ENCODE measurements at regions not wholly inside any gene's neighbourhood (a gene's known extent, or its start where the extent isn't known, plus 50 kb on each side); places are given as distances from the start of the nearest gene placed in this dataset.

GRCh38 chr2:220437938-220438337, 810.5 kb downstream of the SLC4A3 start:
- no peak overlapping the region for H3K4me3 ChIP-seq (ENCODE audit: low read depth, low read length)
- no peak for DNase-seq (ENCODE audit: low read depth)
- TF ChIP-seq, protein P1, sequence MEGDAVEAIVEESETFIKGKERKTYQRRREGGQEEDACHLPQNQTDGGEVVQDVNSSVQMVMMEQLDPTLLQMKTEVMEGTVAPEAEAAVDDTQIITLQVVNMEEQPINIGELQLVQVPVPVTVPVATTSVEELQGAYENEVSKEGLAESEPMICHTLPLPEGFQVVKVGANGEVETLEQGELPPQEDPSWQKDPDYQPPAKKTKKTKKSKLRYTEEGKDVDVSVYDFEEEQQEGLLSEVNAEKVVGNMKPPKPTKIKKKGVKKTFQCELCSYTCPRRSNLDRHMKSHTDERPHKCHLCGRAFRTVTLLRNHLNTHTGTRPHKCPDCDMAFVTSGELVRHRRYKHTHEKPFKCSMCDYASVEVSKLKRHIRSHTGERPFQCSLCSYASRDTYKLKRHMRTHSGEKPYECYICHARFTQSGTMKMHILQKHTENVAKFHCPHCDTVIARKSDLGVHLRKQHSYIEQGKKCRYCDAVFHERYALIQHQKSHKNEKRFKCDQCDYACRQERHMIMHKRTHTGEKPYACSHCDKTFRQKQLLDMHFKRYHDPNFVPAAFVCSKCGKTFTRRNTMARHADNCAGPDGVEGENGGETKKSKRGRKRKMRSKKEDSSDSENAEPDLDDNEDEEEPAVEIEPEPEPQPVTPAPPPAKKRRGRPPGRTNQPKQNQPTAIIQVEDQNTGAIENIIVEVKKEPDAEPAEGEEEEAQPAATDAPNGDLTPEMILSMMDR (conservative IDR thresholded peaks at IDR 0.05; ENCODE audit: low read depth, low read length), result no peak

DNA sequence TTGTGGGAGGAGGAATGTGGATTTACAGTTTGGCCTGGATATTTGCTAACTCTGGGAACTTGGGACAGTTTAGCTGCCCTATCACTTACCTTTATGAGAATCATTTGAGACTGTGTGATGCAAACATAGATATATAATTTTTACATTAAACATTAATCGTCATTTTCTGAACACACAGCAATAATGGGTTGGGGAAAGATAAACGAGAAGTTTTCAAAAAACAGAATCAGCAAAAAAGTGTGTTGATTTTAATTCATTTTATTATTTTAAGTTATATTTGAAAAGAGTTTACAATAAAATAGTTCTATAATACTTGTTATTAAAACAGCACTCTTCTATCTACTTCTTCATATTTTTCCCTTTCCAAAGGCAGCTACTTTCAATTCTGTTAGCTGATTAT, 813.3 kb downstream of the SLC4A3 start:
- TF ChIP-seq, protein P1 (conservative IDR thresholded peaks at IDR 0.05; ENCODE audit: low read depth, low read length), result no peak
- no peak overlapping the region for H3K4me3 ChIP-seq (ENCODE audit: low read depth, low read length)

GRCh38 chr2:220441404-220441803, 814.0 kb downstream of the SLC4A3 start:
- H3K4me3 ChIP-seq (ENCODE audit: low read depth, low read length), result no peak overlapping the region
- TF ChIP-seq, protein P1 (conservative IDR thresholded peaks at IDR 0.05; ENCODE audit: low read depth, low read length), result no peak
- DNase-seq (ENCODE audit: low read depth), result no peak

More for the DNA sequence above, 813.3 kb downstream of the SLC4A3 start:
- no peak for DNase-seq (ENCODE audit: low read depth)

DNA sequence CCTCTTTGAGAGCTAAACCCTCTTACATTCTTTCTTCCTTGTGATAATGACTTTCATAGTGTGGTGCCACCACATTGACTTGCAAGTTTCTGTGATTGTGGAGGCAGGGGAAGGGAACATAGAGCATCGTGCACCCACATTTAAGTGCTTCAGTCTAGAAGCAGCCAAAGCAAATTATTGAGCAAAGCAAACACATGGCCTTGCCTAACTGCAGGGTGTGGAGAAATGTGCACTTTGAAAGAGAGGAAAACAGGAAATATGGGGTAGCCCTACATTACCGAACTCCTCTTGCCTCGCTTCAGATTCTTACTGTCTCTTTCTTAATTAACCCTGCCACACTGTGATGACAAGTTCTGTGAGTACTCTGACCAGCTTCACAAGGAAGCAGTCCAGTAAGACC, 814.6 kb downstream of the SLC4A3 start:
- DNase-seq (ENCODE audit: low read depth), result no peak
- TF ChIP-seq, protein P1 (conservative IDR thresholded peaks at IDR 0.05; ENCODE audit: low read depth, low read length), result no peak
- H3K4me3 ChIP-seq (ENCODE audit: low read depth, low read length), result no peak overlapping the region

GRCh38 chr2:220445429-220446105, 818.1 kb downstream of the SLC4A3 start:
- TF ChIP-seq, protein P1 (conservative IDR thresholded peaks at IDR 0.05; ENCODE audit: low read depth, low read length), result no peak
- DNase-seq (ENCODE audit: low read depth), result no peak
- H3K4me3 ChIP-seq (ENCODE audit: low read depth, low read length), result no peak overlapping the region

DNA sequence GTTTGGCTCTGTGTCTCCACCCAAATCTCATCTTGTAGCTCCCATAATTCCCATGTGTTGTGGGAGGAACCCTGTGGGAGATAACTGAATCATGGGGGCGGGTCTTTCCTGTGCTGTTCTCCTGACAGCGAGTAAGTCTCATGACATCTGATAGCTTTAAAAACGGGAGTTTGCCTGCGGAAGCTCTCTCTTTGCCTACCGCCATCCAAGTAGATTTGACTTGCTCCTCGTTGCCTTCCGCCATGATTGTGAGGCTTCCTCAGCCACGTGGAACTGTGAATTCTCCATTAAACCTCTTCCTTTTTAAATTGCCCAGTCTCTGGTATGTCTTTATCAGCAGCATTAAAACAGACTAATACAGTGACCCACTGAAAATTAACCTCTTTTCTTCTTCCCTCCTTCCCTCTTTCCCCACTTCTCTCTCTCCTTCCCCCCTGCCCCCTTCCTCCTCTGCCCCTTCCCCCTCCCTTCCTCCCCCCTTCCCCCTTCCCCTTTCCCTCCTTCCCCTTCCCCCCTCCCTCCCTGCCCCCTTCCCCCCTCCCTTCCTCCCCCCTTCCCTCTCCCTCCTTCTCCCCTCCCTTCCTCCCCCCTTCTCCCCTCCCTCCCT, 818.8 kb downstream of the SLC4A3 start:
- no peak overlapping the region for H3K4me3 ChIP-seq (ENCODE audit: low read depth, low read length)
- no peak for DNase-seq (ENCODE audit: low read depth)
- TF ChIP-seq, protein P1 (conservative IDR thresholded peaks at IDR 0.05; ENCODE audit: low read depth, low read length), result no peak

- no peak for DNase-seq (ENCODE audit: low read depth)
- TF ChIP-seq, protein P1 (conservative IDR thresholded peaks at IDR 0.05; ENCODE audit: low read depth, low read length), result no peak
- H3K4me3 ChIP-seq (ENCODE audit: low read depth, low read length), result no peak overlapping the region
Measured at GRCh38 chr2:220450846-220451245, 823.4 kb downstream of the SLC4A3 start.
